ENCODE measurements at regions not wholly inside any gene's neighbourhood (a gene's known extent, or its start where the extent isn't known, plus 50 kb on each side); places are given as distances from the start of the nearest gene placed in this dataset.

GRCh38 chr4:178881937-178882336 is 1439.7 kb upstream of the AGA start:
- Histone ChIP-seq H3K27me3 (no peaks in the 10 kb centered on the region), H3K27ac (no peak overlapping the region), H3K4me3 (ENCODE audit: low read depth in 1 of 2, low read length in 1 of 2) (no peak overlapping the region), H3K36me3 (no peaks in the 10 kb centered on the region), H3K4me1 (ENCODE audit: control insufficient read depth in 1 of 2, insufficient read depth in 1 of 2, low read depth in 1 of 2, low read length in 1 of 2) (no peaks in the 10 kb centered on the region), H3K9me3 (no peaks in the 10 kb centered on the region)
- TF ChIP-seq, protein P1, sequence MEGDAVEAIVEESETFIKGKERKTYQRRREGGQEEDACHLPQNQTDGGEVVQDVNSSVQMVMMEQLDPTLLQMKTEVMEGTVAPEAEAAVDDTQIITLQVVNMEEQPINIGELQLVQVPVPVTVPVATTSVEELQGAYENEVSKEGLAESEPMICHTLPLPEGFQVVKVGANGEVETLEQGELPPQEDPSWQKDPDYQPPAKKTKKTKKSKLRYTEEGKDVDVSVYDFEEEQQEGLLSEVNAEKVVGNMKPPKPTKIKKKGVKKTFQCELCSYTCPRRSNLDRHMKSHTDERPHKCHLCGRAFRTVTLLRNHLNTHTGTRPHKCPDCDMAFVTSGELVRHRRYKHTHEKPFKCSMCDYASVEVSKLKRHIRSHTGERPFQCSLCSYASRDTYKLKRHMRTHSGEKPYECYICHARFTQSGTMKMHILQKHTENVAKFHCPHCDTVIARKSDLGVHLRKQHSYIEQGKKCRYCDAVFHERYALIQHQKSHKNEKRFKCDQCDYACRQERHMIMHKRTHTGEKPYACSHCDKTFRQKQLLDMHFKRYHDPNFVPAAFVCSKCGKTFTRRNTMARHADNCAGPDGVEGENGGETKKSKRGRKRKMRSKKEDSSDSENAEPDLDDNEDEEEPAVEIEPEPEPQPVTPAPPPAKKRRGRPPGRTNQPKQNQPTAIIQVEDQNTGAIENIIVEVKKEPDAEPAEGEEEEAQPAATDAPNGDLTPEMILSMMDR (IDR thresholded peaks at IDR 0.05): no peak

DNA sequence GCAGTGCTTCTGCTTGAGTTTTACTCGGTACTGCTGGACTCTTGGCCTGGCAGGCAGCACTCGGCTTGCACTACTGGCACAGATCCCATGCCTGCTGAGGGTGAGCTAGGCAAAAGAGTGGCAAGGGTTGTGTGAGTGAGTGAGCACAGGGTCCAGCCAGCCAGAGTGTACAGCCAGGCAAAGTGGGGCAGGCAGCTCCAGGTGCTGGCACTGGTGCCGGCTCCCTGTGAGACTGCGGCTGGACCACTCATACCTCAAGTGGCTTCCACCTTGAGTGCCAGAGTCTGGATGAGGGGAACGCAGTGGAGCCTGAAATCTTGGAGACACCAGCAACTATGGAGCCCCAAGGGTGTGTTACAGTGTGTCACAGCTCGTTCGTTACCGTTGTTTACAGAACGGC is 1451.9 kb upstream of the AGA start:
- Histone ChIP-seq H3K4me3 (ENCODE audit: low read depth in 1 of 2, low read length in 1 of 2) (no peak overlapping the region), H3K9me3 (no peaks in the 10 kb centered on the region), H3K27me3 (no peaks in the 10 kb centered on the region), H3K27ac (no peak overlapping the region), H3K36me3 (no peaks in the 10 kb centered on the region), H3K4me1 (ENCODE audit: control insufficient read depth in 1 of 2, insufficient read depth in 1 of 2, low read depth in 1 of 2, low read length in 1 of 2) (no peaks in the 10 kb centered on the region)
- TF ChIP-seq, protein P1 (IDR thresholded peaks at IDR 0.05): no peak

DNA sequence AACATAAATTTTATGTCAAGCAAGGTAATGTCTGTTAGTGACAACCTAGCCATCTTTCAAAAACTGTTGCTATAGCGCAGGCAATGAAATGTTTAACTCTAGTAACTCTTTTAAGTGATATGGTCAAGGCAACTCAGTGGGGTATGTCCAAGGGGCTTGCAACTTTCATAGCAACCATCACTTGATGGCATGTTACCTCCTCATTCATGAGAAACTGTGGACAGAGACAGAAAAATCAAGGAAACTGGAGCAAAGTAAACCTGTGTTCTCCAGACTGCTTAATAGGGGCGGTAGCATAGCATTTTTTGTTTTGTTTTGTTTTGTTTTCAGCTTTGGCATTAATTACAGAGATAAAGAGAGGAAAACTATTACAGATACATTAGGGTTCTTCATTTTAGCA is 1456.8 kb upstream of the AGA start:
- TF ChIP-seq, protein P1 (IDR thresholded peaks at IDR 0.05): no peak
- no peaks in the 10 kb centered on the region for H3K9me3 ChIP-seq
- no peak overlapping the region for H3K27ac ChIP-seq
- H3K36me3 ChIP-seq: no peaks in the 10 kb centered on the region
- no peak overlapping the region for H3K4me3 ChIP-seq (ENCODE audit: low read depth in 1 of 2, low read length in 1 of 2)
- H3K27me3 ChIP-seq: no peaks in the 10 kb centered on the region
- no peaks in the 10 kb centered on the region for H3K4me1 ChIP-seq (ENCODE audit: control insufficient read depth in 1 of 2, insufficient read depth in 1 of 2, low read depth in 1 of 2, low read length in 1 of 2)

DNA sequence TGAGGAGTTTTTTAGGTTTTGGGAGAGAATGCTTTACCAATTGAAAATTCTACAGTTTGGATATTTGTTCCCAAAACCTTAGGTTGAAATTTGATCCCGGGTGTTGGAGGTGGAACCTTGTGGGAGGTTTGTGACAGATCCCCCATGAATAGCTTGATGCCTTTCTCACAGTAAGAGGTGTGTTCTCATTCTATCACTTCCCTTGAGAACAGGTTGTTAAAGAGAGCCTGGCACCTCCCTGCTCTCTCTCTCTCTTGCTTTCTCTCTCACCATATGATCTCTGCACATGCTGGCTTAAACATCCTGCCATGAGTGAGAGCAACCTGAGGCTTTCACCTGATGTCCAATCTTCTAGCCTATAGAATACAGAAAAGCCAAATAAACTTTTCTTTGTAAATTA is 1475.5 kb upstream of the AGA start:
- Histone ChIP-seq H3K9me3 (peaks cover 2% of the 10 kb centered on the region), H3K4me3 (ENCODE audit: low read depth in 1 of 2, low read length in 1 of 2) (no peak overlapping the region), H3K4me1 (ENCODE audit: control insufficient read depth in 1 of 2, insufficient read depth in 1 of 2, low read depth in 1 of 2, low read length in 1 of 2) (no peaks in the 10 kb centered on the region), H3K27me3 (no peaks in the 10 kb centered on the region), H3K36me3 (no peaks in the 10 kb centered on the region), H3K27ac (no peak overlapping the region)
- TF ChIP-seq, protein P1 (IDR thresholded peaks at IDR 0.05): no peak

- TF ChIP-seq, protein P1 (IDR thresholded peaks at IDR 0.05): no peak
- H3K27me3 ChIP-seq: no peaks in the 10 kb centered on the region
- no peak overlapping the region for H3K4me3 ChIP-seq (ENCODE audit: low read depth in 1 of 2, low read length in 1 of 2)
- no peak overlapping the region for H3K27ac ChIP-seq
- no peaks in the 10 kb centered on the region for H3K9me3 ChIP-seq
- H3K36me3 ChIP-seq: no peaks in the 10 kb centered on the region
- no peaks in the 10 kb centered on the region for H3K4me1 ChIP-seq (ENCODE audit: control insufficient read depth in 1 of 2, insufficient read depth in 1 of 2, low read depth in 1 of 2, low read length in 1 of 2)
Observed at GRCh38 chr4:178937130-178937529, 1494.9 kb upstream of the AGA start.

- TF ChIP-seq, protein P1 (IDR thresholded peaks at IDR 0.05): no peak
- H3K27ac ChIP-seq: no peak overlapping the region
- no peak overlapping the region for H3K4me3 ChIP-seq (ENCODE audit: low read depth in 1 of 2, low read length in 1 of 2)
- H3K36me3 ChIP-seq: no peaks in the 10 kb centered on the region
- no peaks in the 10 kb centered on the region for H3K9me3 ChIP-seq
- H3K4me1 ChIP-seq (ENCODE audit: control insufficient read depth in 1 of 2, insufficient read depth in 1 of 2, low read depth in 1 of 2, low read length in 1 of 2): no peaks in the 10 kb centered on the region
- no peaks in the 10 kb centered on the region for H3K27me3 ChIP-seq
Observed at GRCh38 chr4:178941975-178942374, 1499.7 kb upstream of the AGA start.
